GM13977 (cell line): ENCODE measurements at regions not wholly inside any gene's neighbourhood (a gene's known extent, or its start where the extent isn't known, plus 50 kb on each side); places are given as distances from the start of the nearest gene placed in this dataset.

Experiments used
- DNase-seq: peaks from one replicate; pipeline ENCODE4 v3.0.0; 2012; ENCODE audit warnings: low spot score
- in situ Hi-C: fragments of 300-500 bp; cut with MboI; formaldehyde crosslinking; loops from one replicate; pipeline ENCODE4 v1.12.0; 2022; ENCODE audit warnings: low sequenced_read_pairs, low pct_unique_long_range_greater_than_20kb, mixed read lengths, inconsistent platforms; ENCODE audit not compliant: unreplicated experiment
- TF ChIP-seq, protein P1 (sequence below): IDR thresholded peaks from 2 replicates; pipeline ENCODE4 v1.5.1; 2012; ENCODE audit warnings: mild to moderate bottlenecking, control low read depth; ENCODE audit not compliant: insufficient read depth; ENCODE audit errors: extremely low read depth, missing control alignments

DNA sequence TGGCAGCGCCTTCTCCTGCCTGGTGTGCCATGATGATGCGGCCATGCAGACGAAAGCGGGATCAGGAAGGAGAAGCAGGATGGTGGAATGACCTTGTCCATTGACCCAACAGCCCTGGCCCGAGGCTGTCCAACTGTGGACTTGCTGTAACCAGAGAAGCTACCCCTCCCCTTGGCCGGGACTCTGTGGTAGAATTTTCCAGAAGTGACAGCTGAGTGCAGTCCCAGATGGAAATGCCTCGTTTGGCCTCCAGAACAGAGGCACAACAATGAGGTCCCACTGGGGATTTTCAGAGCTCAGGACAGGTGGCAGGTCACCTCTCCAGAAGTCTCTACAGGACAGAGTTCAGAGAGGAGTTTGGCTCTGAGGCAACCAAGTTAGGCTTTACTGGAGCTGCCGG is 299.2 kb upstream of the CDH4 start:
- TF ChIP-seq, protein P1, sequence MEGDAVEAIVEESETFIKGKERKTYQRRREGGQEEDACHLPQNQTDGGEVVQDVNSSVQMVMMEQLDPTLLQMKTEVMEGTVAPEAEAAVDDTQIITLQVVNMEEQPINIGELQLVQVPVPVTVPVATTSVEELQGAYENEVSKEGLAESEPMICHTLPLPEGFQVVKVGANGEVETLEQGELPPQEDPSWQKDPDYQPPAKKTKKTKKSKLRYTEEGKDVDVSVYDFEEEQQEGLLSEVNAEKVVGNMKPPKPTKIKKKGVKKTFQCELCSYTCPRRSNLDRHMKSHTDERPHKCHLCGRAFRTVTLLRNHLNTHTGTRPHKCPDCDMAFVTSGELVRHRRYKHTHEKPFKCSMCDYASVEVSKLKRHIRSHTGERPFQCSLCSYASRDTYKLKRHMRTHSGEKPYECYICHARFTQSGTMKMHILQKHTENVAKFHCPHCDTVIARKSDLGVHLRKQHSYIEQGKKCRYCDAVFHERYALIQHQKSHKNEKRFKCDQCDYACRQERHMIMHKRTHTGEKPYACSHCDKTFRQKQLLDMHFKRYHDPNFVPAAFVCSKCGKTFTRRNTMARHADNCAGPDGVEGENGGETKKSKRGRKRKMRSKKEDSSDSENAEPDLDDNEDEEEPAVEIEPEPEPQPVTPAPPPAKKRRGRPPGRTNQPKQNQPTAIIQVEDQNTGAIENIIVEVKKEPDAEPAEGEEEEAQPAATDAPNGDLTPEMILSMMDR, result no peak
- in situ Hi-C loops, result no loop called here
- no peak for DNase-seq

DNA sequence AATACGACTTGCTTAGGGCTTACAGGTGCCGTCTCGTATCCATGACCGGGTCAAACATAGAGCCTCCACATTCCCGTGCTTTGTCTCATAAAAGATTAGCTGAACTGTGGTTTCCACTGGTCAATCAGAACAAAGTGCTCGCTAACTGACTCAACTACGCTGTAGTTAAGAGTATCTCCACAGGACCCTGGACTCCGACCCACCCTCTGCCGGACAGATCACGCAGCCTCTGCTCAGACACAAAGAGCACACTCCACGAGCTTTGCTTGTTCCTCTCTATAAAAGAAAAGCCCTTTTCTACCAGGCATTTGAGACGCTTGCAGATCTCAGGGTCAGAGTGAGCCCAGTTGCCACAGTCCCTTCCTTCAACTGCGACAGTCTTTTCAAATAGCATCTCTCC is 298.7 kb upstream of the CDH4 start:
- no peak for DNase-seq

DNA sequence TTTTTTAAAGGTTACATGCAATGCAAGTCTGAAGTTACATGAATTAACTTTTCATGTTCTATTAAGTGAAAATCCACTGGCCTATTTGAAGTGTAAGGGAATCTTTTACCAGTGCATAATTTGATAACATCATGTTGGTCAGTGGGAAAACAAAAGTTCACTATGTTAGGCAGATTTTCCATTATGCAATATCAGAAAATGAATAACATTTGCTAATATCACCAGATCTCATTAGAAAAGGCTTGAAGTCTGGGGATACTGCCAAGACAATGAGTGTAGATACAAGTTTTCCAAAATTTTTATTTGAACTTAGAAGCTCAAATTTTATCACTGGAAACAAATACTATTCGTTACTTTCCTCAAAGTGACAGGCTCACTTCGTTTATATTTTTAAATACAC is 296.4 kb upstream of the CDH4 start:
- in situ Hi-C loops, result no loop called here
- TF ChIP-seq, protein P1, result no peak
- no peak for DNase-seq

More for the DNA sequence above, 298.7 kb upstream of the CDH4 start:
- in situ Hi-C loops, result no loop called here
- TF ChIP-seq, protein P1, result no peak

DNA sequence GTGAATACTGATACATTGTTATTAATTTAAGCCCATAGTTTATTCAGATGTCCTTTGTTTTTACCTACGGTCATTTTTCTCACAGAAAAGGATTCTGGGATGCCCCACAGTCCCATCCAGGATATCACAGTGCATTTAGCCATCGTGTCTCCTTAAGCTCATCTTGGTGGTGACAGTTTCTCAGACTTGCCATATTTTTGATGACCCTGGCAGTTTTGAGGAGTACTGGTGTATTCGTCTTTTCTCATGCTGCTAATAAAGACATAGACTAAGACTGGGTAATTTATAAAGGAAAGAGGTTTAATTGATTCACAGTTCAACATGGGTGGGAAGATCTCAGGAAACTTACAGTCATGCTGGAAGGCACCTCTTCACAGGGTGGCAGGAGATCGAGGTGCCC is 295.9 kb upstream of the CDH4 start:
- no peak for DNase-seq
- in situ Hi-C loops, result no loop called here
- TF ChIP-seq, protein P1, result no peak

DNA sequence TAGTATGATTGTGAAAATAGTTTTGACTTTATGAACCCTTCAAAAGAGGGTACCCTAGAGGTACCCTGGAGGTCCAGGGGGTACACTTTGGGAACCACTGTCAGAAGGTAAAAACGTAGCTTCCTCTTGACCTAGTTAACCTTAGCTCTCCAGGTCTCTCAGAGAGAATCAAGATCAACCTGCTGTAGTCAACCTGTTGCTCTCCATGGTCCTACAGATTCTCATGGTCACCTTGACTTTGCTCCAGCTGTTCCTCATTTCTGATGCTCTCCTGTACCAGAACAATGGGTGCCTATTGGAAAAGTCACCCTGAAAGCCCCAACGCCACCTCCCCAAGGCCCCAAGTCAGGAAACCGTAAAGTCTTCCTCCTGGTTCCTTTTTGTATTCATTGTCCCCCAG is 294.4 kb upstream of the CDH4 start:
- TF ChIP-seq, protein P1, result no peak
- in situ Hi-C loops, result no loop called here
- no peak for DNase-seq

DNA sequence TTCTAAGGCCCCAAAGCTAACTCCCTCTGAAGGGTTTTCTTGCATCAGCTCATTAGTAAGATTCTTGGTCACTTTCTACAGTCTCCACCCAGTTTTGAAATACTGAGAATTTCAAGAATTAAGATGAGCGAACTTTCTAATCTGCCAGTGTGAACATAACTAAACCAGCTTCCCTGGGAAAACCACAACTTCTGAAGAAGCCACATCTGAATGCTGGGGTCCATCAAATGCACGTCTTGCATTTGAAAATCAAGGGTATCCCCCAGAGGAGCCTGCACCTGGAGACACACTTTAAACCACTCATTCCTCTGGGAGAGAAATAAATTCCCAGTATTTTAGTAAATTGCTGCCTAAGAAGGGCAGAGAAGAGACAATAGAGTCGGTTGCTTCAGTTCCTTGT is 292.1 kb upstream of the CDH4 start:
- no peak for DNase-seq
- TF ChIP-seq, protein P1, result no peak
- in situ Hi-C loops, result no loop called here

DNA sequence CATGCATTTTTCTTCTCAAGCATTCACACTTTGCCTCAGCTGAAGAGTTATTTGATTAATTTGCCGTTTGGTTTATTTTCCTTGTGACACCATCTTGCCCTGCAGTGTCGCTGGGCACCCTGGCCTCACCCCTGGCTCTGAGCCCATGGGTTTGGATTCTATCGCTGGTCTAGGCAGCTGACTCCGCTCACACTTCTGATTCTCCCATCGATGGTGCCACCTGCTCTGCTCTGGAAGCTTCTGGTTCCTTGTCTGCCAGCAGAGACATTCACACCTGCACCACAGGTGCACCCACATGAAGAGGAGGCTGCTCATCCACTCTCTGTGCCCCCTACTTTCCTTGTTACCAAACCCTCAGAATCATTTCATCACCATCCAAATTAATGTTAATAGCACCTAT is 291.6 kb upstream of the CDH4 start:
- TF ChIP-seq, protein P1, result no peak
- in situ Hi-C loops, result no loop called here
- DNase-seq, result no peak
